COR-L47 (cell line): ENCODE measurements at regions not wholly inside any gene's neighbourhood (a gene's known extent, or its start where the extent isn't known, plus 50 kb on each side); places are given as distances from the start of the nearest gene placed in this dataset.

ENCODE experiments used
- DNase-seq: peaks from one replicate; lab custom pipeline; 2025; lab: John Stamatoyannopoulos, UW

DNA sequence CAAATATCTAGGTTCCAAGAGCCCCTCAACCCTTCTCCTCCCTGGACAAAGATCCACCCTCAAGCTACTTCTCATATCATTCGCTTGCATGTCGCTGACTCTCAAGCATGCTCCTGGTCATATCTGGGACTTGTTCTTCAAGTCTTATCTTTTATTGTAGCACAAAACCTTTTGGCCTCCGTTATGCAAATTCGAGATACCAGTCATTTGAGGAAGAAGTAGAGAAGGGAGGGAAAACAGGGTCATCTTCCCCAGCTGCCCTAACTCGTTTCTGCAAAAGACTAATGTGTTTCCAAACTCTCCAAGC, 63.8 kb upstream of the ETS2 start:
- DNase-seq: no peak

DNA sequence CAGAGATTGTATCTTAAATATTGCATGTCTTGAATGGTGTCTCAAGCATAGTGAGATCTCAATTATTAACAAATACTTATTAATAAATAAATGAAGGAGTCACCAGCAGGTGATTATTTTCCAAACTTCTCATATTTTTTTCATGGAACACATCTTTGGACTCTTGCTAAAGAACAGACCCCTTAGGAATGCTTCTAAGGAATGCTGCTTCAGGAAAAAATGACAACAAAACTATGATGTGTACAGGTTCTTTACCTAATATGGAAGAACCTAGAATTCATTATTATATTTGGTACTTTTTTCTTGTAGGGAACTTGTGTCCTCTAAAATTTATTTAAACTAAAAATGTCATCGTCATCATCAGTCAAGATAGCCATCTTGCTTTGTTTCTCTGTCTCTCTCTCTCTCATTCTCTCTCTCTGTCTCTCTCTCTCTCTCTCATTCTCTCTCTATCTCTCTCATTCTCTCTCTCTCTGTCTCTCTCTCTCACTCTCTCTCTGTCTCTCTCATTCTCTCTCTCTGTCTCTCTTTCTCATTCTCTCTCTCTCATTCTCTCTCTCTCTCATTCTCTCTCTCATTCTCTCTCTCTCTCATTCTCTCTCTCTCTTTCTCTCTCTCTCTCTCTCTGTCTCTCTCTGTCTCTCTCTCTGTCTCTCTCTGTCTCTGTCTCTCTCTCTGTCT, 63.0 kb upstream of the ETS2 start:
- DNase-seq: no peak

DNA sequence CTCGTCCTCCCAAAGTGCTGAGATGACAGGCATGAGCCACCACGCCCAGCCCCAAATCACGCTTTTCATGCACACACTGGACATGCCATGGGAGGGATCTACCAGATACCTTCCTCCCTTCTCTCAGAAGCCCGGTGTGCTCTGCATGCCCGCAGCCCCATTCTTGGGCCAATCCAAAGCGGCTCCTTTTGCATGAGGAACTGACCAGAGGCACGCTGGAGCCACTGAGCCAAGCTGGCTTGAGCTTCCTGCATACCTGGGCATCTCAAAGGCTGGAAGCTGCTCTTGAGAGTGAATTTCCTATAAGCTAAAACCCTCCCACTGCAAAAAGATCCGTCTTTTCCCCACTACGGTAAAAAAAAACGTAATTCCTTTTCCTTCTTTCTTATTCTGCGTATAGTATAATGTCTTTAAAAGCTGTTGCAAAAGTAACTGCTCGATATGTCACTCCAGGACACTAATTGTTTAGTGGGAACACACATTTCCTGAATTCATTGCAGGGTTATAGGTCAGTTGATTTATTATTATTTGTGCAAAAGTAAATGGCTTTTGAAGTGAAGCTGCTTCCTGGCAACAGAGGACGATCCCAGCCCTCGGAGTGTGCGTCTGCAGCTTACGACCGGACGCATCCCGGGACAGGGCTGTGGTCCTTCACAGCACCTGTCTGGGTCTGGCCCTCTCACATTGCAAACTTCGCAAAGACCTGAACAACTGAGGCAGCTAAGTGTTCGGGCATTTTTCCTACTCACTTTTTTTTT, 61.8 kb upstream of the ETS2 start:
- DNase-seq: no peak

DNA sequence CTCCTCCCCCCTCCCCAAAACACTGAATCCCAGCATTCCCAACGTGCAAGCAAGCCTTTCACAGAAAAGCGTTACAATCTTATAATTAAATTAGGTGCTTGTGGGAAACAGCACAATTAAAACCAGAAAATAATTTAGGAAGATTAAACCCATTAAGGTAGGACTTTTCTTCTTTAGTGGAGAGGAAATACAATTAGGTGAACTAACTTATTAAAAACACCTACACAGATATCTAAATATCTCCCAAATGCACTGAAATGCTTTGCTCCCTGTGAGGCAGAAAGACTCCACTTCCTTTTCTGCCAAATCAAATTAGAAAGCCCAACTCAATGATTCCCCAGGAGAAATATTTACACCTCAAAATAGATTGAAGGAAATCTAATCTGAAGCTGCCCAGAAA, 60.9 kb upstream of the ETS2 start:
- no peak for DNase-seq

DNA sequence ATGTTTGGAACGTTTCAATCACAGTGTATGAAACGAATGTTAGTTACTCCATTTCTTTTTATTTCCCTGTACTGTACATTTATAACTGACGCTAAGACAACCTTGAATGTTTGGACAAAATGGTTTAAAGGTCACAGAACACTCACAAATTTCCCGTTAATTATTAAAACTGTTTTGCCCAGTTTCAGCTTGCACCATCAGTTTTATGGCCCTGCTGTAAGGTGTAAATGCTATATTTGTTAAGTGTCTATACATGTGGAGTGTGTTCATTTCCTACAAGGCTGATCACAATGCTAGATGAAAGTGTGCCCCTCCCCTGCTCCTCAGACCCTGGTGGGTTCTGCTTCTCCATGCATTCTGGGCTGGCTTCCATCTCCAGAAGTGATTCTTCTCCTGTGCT, 57.9 kb upstream of the ETS2 start:
- DNase-seq: no peak

DNA sequence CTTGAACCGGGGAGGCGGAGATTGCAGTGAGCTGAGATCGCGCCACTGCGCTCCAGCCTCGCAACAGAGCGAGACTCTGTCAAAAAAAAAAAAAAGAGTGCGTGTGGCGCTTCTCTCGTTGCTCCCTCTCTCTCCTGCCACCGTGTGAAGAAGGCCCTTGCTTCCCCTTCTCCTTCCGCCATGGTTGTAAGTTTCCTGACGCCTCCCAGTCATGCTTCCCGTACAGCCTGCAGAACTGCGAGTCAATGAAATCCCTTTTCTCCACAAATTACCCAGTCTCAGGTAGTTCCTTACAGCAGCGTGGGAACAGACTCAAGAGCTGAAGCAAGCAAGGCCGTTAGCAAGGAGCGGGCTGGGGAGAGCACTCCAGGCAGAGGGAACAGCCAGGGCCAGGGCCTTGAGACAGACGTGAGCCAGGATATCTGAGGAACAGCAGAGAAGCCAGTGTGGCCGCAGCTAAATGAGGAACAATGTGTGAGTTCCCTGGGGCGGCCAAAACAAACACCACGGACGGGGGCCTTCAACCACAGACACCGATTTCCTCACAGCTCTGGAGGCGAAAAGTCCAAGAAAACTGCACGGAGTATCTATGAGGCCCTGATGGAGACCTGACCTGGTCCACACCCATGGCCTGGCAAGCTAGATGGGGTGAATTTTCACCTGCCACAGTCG, 54.2 kb upstream of the ETS2 start:
- DNase-seq: no peak

DNA sequence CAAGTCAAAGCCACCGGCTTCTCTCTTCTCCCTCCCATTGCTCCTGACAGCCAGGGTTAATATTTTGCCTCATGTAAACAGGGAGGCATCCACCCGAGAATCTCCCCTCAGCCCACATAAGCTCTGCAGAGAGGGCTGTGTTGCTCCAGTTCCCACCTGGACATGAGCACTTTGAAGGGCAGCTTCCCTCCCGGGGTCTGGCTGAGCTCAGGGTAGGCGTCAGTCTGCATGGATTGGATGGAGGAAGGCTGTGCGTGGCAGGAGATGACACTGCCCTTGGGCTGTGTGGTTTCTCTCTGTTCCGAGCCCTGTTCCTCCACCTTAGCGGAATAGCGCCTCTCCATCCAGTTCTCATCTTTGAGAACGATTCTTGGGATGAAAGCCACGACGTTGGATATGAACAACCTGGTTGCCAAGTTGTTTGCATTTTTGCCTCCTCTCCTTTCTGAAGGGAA, 53.7 kb upstream of the ETS2 start:
- no peak for DNase-seq

DNA sequence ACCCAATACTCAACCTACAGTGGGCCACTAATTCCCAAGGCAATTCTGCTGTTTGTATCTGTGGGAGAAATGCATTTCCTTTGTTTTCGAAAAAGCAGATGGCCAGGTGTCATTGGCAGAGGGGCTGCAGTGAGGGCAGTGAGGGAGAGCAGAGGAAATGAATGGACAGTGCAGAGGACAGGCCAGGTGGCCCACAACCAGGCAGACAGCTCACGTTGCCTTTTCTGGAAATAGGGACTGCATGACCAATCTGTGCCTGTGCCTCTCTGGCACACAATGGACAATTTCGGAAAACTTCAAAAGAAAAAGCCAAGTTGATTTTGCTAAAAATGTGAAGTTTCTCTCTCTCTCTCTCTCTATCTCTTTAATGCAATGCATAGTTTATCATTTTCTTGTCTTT, 52.6 kb upstream of the ETS2 start:
- DNase-seq: no peak

DNA sequence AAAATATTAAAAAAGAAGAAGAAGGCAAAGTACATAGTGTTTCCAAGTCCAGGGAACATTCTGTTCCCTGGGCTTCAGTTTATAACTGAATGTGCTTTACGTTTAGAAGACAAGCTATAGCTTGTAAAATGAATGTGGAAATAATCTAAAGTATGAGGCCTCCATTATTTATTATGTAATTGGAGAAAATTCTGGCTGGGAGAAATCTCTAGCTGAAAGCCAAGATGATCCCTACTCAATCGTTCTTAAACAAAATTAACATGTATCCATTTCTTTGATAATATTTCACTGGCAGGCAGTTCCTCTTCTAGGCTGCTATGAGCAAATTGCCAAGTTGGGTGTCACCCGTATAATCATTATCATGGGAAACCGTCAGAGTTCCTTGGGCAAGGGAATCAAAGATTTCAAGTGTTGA, 52.2 kb upstream of the ETS2 start:
- no peak for DNase-seq
